IPS-NIHi11 (cell line): ENCODE measurements at regions not wholly inside any gene's neighbourhood (a gene's known extent, or its start where the extent isn't known, plus 50 kb on each side); places are given as distances from the start of the nearest gene placed in this dataset.

ENCODE experiments used
- DNase-seq: peaks from one replicate; pipeline ENCODE4 v3.0.0; 2012; ENCODE audit warnings: mixed read lengths, low spot score

- no peak for DNase-seq
Measured at GRCh38 chr5:7955476-7955875, 86.5 kb downstream of the MTRR start.

- DNase-seq = no peak
Measured at GRCh38 chr5:7957329-7957728, 88.4 kb downstream of the MTRR start.

- DNase-seq = no peak
Measured at GRCh38 chr5:7960142-7960541, 91.2 kb downstream of the MTRR start.

- DNase-seq = no peak
Measured at GRCh38 chr5:7961540-7961939, 92.6 kb downstream of the MTRR start.

GRCh38 chr5:7970816-7971215 is 101.9 kb downstream of the MTRR start:
- no peak for DNase-seq

- DNase-seq = no peak
Measured at GRCh38 chr5:7976411-7977190, 107.7 kb downstream of the MTRR start.

- DNase-seq = no peak
Measured at GRCh38 chr5:7978114-7978513, 109.2 kb downstream of the MTRR start.

GRCh38 chr5:7978991-7979390 is 110.0 kb downstream of the MTRR start:
- no peak for DNase-seq

GRCh38 chr5:7980881-7981280 is 111.9 kb downstream of the MTRR start:
- DNase-seq = no peak

GRCh38 chr5:7983433-7983832 is 114.5 kb downstream of the MTRR start:
- DNase-seq = no peak

GRCh38 chr5:7991125-7991821 is 122.3 kb downstream of the MTRR start:
- peak; percentile 29 for DNase-seq

- DNase-seq = no peak
Measured at GRCh38 chr5:7995688-7996294, 126.8 kb downstream of the MTRR start.

- DNase-seq = no peak
Measured at GRCh38 chr5:8005416-8005815, 136.5 kb downstream of the MTRR start.

GRCh38 chr5:8012131-8012977 is 143.4 kb downstream of the MTRR start:
- no peak for DNase-seq

- no peak for DNase-seq
Measured at GRCh38 chr5:8013948-8014710, 145.2 kb downstream of the MTRR start.

GRCh38 chr5:8019719-8020218 is 150.8 kb downstream of the MTRR start:
- DNase-seq = no peak

- no peak for DNase-seq
Measured at GRCh38 chr5:8020861-8021514, 152.0 kb downstream of the MTRR start.

GRCh38 chr5:8028243-8028642 is 159.3 kb downstream of the MTRR start:
- no peak for DNase-seq

GRCh38 chr5:8033261-8033660 is 164.3 kb downstream of the MTRR start:
- DNase-seq = no peak

- no peak for DNase-seq
Measured at GRCh38 chr5:8034852-8035251, 165.9 kb downstream of the MTRR start.

- no peak for DNase-seq
Measured at GRCh38 chr5:8048920-8049319, 180.0 kb downstream of the MTRR start.
